H4 (cell line): ENCODE measurements at regions not wholly inside any gene's neighbourhood (a gene's known extent, or its start where the extent isn't known, plus 50 kb on each side); places are given as distances from the start of the nearest gene placed in this dataset.

Experiments used
- DNase-seq: peaks from one replicate; pipeline ENCODE4 v3.0.0-alpha.2; 2015; ENCODE audit warnings: low spot score

DNA sequence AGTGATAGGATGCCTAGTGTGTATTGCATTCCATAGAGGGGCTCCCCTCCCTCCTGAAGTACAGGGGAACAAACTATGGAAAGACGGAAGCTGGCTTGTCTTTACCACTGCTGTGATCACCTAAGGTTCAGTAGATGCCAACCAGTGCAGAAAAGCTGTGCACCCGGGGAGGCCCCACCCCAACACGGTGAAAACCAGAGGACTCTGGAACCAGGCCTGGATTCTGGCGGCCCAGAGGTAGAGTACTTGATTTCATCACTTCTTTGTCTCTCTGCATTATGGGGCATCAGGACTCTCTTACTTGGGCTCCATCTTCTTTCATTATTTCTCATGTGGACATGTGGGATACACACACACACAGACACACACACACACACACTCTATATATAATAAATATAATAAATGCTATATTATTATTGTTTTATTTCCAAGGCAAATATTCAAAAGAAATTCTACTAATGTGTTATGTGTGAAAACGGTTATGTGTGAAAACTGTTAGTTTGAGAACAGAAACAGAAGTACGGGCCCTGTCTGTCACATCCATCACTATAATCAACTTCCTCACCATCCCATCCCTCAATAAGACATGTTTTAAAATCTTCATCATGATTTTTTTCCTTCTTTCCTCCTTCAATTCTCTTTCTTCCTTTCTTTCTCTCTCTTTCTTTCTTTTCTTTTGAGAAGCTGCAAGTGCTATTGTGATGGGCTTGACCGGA, 152.4 kb upstream of the CMC1 start:
- DNase-seq, result no peak

- DNase-seq, result no peak
Observed at GRCh38 chr3:28089527-28089897, 151.9 kb upstream of the CMC1 start.

DNA sequence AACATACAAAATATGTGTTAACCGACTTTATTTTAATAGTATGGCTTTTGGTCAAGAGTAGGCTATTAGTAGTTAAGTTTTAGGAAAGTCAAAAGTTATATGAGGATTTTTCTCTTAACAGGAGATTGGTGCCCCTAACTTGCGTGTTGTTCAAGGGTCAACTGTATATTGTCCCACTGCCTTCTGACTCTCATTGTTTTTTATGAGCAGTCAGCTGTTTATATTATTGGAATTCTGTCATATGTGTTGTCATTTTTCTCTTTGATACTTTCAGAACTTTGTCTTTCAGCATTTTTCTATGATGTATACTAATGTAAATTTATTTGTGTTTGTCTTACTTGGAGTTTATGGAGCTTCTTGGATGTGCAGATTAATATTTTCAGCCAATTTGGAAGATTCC, 142.1 kb upstream of the CMC1 start:
- DNase-seq, result no peak

- DNase-seq, result no peak
Observed at GRCh38 chr3:28101705-28102104, 139.7 kb upstream of the CMC1 start.

- DNase-seq, result no peak
Observed at GRCh38 chr3:28103861-28104260, 137.6 kb upstream of the CMC1 start.

- no peak for DNase-seq
Observed at GRCh38 chr3:28104896-28105534, 136.4 kb upstream of the CMC1 start.

DNA sequence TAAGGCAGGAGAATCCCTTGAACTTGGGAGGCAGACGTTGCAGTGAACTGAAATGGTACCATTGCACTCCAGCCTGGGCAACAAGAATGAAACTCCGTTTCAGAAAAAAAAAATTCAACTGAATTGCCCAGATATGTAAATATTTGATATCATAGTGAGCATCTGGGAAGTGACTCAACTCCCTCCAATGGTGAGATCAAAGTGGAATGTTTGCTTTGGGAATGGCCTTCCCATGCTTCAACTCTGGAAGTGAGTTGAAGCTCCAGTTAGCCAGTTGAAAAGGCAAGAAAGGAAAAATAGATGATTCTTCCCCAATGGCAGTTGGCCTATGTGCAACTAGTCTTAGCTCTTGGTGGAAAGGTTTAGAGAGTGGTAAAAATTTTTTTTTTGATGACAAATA, 131.6 kb upstream of the CMC1 start:
- DNase-seq, result no peak

- DNase-seq, result no peak
Observed at GRCh38 chr3:28110869-28111268, 130.6 kb upstream of the CMC1 start.

DNA sequence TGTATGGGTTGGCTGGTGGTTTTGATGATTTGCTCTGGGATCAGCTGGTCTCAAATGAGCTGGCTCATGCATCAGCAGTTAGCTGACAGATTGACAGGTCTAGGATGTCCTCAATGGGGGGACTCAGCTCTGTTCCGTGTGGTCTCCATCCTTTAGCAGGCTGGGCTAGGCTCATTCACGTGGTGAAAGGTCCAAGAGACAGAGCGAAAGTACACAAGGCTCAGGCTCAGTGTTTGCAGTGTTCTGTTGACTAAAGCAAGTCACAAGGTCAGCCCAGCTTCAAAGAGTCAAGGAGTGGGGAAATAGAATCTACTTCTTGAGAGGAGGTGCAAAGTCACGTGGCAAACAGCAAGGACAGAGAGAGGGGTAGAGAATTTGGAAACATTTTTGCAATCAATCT, 126.5 kb upstream of the CMC1 start:
- DNase-seq, result no peak

DNA sequence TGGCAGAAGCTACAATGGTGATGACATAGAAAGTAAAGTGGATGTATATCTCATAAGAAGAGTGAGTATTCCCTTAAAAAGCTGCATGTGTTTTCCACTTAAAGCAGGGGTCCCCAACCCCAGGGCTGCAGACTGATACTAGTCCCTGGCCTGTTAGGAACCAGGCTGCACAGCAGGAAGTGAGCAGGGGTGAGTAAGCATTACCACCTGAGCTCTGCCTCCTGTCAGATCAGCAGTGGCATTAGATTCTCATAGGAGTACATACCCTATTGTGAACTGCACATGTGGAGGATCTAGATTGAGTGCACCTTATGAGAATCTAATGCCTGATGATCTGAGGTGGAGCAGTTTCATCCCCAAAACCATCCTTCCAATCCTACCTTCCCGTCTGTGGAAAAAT, 126.1 kb upstream of the CMC1 start:
- DNase-seq, result no peak

- DNase-seq, result no peak
Observed at GRCh38 chr3:28117598-28117997, 123.8 kb upstream of the CMC1 start.

- DNase-seq, result no peak
Observed at GRCh38 chr3:28118087-28118486, 123.3 kb upstream of the CMC1 start.

DNA sequence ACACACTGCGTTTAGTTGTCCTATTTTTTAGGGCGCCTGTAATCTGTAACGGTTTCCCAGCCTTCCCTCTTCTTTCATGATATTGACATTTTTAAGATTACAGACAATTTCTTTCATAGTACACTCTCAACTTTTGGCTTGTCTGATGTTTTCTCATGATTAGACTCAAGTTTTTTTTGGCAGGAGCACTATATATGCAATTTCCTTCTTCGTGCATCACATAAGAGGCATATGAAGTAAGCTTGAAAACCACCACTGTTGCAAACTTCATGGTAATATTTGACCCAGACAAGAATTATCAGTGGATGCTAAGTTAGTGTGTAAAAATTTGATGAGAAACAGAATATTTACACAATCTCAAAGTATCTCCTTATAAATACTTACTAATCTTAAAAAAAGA, 119.2 kb upstream of the CMC1 start:
- DNase-seq, result no peak

DNA sequence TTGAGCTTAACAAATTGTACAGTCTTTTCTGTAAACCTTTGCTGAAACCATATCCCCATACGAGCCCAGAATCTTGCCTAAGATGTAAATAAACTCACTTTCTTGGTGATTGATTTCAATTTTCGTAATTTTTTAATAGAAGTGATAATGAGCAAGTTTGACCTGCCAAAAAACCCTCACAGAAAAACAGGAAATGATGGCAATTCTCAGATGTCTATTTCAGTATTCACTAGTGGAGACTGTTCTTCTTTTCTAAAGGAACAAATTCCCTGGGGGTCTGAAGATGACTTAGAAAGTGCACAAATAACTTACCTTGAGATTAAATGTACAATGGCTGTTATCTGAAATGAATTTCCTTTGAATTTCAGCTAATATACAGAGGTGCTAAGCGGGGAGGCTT, 116.5 kb upstream of the CMC1 start:
- no peak for DNase-seq

DNA sequence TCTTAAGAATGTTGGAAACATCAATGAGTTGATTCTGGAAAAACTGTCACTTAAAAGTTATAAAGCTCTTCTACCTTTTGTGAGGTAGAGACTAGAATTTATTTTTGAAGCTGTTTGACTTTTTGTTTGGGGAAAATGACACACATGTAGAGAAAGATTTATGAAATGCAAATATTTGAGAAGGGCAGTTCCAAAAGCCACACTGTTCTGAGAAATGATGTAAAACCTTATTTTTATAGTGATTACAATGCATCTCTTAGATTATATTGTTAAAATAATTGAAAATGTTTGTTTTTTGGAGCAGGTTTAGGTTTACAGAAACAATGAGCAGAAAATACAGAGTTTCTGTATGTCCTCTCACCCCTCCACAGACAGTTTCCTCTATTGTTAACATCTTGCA, 116.1 kb upstream of the CMC1 start:
- DNase-seq, result no peak

DNA sequence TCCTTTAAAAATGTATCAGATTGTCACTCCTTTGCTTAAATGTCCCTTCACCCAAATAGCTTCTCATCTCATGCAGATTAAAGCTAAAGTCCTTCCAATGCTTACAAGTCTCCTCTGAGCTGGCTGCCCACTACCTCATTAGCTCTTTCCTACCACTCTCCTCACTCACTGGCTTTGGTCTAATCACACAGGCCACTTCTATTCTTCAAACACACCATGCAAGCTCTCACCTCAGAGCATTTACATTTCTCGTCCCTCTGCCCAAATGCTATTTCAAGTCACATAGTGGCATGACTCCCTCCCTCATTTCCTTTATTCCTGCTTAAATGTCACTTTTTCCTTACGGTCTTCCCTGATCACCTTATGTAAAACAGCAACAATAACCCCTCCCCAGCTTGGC, 110.6 kb upstream of the CMC1 start:
- DNase-seq, result no peak

DNA sequence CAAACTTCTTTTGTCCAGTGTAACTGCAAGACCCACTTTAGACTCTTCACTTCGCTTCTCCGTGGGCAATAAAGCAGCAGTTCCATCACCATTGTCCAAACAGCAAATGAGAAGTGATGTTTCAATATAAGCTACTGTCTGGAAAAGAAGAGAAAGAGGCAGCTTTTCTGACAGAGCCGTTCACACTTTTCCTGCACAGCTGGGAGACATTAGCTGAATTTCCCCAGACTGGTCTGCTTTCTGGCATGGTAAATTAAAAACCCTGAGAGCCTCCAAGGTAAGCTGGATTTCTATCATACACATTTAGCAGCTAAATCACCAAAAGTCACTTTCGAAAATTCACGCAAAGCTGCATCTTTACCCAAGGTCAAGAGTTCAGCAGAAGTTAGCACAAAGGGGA, 108.5 kb upstream of the CMC1 start:
- no peak for DNase-seq

DNA sequence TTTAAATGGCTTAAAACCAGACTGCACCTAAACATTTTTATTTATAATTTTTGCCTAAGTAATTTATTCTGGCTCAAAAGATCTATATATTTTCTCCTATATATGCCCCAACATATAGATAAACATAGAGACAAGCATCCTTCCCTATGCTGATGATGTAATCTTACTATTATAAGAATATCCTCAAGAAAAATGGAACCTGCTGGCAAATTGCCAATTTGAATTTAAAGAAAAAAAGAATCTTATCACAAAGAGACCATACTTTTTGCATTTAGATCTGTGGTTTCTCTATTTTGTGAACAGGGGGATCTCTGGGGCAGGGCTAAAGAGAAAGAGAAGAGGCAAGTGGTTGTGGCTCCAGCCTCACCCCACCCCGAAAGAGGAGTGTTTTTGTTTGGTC, 107.2 kb upstream of the CMC1 start:
- no peak for DNase-seq

GRCh38 chr3:28134792-28135375, 106.5 kb upstream of the CMC1 start:
- no peak for DNase-seq

DNA sequence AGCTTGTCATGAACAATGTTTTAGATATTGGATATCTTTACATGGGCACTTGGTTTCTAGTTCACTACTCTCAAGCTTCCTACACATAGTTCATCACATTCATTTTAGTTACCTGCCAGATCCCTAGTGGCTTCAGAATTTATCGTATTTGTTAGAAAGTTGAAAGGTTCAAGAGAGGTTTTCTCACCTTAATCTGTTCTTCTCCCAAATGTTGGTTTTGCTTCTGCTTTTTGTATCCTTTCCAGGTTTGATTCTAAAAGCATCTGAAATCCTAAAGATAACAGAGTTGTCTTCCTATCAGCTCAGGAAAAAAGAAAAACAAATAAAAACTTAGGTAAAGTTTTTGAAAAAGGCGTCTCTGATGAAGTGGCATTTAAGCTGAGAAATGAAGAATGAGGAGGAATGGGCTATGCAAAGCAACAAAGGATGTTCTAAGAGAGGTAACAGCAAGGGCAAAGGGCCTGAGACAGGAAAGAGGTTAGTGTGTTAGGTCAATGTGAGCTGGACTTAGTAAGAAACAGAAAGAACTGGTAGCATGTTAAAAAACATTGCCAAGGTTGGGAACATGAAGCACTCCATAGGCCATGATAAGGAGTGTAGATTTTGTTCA, 104.7 kb upstream of the CMC1 start:
- DNase-seq, result no peak

GRCh38 chr3:28138043-28138610, 103.3 kb upstream of the CMC1 start:
- no peak for DNase-seq

DNA sequence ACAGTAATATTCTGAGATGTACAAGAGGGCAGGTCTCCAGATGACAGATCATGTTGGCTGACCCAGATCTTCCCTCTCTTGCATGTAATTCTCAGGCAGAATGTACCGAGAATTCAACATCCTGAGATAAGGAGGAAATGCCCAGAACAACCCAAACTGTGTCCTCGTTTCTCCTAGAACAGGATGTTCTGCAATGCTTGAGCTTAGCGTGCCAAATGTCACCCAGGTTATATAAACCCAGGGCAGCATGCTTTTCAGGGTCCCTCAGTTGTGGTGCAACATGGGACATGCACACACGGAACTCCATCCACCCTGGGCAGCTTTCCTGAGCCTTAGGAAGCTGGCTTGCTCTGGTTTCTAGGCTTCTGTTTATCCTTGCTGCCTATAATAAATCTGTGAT, 102.1 kb upstream of the CMC1 start:
- no peak for DNase-seq
